OCI-M2 (cell line): ENCODE measurements at regions not wholly inside any gene's neighbourhood (a gene's known extent, or its start where the extent isn't known, plus 50 kb on each side); places are given as distances from the start of the nearest gene placed in this dataset.
"Not testable (repeated sequence)": the region's sequence is repeated elsewhere in the genome, so short reads cannot be mapped to it uniquely, and the experiment has no call there.

Experiments used
- DNase-seq: peaks from one replicate; lab custom pipeline; 2025; ENCODE audit not compliant: unreplicated experiment; lab: John Stamatoyannopoulos, UW

GRCh38 chr3:191644291-191644690 is 183.3 kb downstream of the PYDC2 start:
- no peak for DNase-seq

GRCh38 chr3:191646242-191646641 is 185.3 kb downstream of the PYDC2 start:
- no peak for DNase-seq

GRCh38 chr3:191648787-191649186 is 187.8 kb downstream of the PYDC2 start:
- no peak for DNase-seq

- no peak for DNase-seq
Observed at GRCh38 chr3:191649626-191650025, 188.7 kb downstream of the PYDC2 start.

DNA sequence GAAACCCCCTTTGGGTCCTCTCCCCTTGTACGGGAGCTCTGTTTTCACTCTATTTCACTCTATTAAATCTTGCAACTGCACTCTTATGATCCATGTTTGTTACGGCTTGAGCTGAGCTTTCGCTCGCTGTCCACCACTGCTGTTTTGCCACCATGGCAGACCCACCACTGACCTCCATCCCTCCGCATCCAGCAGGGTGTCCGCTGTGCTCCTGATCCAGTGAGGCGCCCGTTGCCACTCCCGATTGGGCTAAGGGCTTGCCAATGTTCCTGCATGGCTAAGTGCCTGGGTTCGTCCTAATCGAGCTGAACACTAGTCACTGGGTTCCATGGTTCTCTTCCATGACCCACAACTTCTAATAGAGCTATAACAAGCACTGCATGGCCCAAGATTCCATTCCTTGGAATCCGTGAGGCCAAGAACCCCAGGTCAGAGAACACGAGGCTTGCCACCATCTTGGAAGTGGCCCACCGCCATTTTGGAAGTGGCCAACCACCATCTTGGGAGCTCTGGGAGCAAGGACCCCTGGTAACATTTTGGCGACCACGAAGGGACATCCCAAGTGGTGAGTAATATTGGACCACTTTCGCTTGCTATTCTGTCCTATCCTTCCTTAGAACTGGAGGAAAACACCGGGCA is 197.9 kb downstream of the PYDC2 start:
- not testable (repeated sequence) for DNase-seq

GRCh38 chr3:191662150-191662549 is 201.2 kb downstream of the PYDC2 start:
- DNase-seq, result not testable (repeated sequence)

DNA sequence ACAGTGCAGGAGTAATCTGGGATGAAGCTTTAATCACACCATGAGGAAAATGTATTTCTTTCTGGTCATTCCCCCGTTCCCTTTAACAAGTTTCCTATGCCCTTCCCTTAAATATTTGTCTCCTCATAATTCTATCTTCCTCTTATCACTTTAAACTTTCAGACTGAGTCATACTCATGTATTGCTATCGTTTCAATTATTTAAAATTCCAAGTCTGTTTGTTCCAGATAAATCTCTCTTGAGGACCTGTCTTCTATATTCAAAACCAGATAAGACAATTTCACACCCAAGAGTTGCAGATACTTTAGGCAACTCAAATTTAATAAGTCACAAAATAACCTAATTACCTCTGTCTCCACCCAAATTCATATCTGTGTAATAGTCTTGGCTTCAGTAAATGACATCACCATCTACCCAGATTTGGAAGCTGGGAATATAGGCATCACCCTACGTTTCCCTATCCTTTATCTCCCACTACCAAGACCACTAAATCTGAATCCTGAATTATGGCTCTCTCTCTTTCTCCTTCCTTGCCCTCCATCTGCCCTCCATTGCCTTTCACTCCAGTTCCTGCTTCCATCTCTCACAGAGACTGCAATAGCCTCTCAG is 220.1 kb downstream of the PYDC2 start:
- DNase-seq, result no peak

DNA sequence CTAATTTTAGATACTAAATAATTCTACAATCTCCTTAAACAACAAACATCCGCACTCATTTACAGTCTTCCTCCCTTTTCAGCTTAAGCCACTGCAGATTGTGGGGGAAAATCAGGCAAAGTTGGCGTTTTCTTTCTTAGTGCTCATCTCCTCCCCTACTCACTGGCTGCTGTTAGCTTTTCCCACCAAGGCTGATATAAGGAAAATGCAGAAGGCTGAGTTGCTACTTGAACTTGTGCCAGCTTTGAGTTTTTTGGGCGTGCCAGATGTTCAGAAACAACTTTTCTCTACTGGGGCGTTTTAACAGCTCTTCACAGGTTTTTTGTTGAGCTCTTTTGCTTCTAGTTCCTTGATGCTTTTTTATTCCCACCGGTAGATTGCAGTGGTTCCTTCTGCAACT is 222.0 kb downstream of the PYDC2 start:
- DNase-seq, result no peak

DNA sequence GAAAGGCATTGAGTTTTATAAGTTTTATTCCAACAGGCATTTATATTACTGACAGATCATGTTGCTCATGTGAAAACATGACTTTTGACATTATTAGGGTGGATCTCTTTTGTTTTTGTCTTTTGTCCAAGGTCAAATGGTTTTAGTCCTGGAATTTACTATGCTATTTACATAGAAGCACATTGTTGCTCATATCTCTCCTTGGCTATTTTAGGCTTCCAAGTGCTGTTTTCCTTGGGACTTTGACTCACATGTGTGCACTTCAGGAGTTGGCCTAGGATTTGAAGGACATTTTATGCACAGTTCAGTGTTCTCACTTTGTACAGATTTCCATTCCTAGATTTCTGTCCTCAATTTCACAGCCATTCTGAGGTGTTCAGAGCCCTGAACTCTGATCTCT is 225.7 kb downstream of the PYDC2 start:
- DNase-seq, result no peak

DNA sequence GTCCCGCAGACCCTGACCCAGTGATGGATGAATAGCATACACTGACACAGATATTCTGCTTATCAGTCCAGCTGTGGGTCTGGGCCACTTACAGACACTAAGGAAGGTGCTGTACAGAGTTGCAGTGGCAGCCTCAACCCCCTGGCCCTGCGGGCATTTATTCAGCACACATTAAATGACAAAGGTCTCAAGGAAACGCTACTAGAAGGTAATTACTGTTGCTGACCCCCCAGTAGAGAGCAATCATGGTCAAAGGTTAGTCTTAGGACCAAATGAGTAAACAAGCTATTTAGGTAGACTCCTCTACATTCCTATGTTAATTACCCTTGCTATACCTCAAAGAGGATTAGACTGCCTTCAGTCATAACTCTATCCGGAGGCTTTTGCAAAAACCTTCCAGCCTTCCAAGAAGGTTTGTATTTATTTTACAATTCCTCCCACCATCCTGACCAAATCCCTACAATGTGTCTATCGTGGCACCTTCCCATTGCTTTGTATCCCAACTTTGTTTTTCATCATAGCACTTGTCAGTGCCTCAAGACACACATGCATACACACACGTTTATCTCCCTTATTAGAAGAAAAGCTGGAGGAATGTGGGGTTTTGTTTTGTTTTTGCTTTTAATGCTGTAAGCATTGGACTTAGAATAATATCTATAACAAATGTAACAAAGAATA is 227.9 kb downstream of the PYDC2 start:
- no peak for DNase-seq

GRCh38 chr3:191691184-191691583 is 230.2 kb downstream of the PYDC2 start:
- not testable (repeated sequence) for DNase-seq

- DNase-seq, result no peak
Observed at GRCh38 chr3:191695131-191695814, 234.3 kb downstream of the PYDC2 start.

DNA sequence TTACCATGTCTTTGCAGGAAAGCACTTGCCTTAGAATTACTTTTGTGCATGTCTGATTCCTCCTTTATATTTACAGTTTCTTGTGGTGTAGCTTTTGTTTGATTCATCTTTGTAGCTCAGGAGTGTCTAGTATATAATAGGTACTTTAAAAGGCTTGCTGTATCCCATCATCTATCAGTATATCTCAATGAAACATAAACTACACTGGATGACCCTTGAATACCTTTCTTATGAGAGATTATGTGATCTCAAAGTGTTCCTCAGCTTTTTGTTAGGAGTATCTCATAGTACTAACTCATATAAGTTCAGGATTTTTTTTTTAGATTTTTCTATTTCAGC is 234.8 kb downstream of the PYDC2 start:
- DNase-seq, result no peak

- DNase-seq, result no peak
Observed at GRCh38 chr3:191696348-191696747, 235.4 kb downstream of the PYDC2 start.

GRCh38 chr3:191699546-191699945 is 238.6 kb downstream of the PYDC2 start:
- no peak for DNase-seq

DNA sequence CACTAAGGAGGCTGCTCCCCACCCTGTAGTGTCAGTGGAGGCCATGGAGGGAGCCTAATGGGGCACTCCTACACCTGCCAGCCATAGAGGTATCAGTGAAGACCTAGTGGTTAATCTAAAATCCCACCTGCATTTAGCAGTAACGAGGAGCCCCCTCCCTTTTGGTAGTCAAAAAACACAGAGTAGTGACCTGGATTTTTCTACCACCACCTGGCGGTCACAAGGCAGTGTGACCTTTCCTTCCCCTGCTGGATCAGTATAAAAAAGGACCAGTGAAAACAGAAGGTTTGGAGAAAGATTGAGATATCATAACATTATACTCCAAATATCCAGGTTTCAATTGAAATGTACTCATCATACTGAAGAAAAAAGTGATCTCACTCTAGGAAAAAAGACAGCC is 241.2 kb downstream of the PYDC2 start:
- DNase-seq, result no peak

GRCh38 chr3:191707817-191708216 is 246.9 kb downstream of the PYDC2 start:
- DNase-seq, result no peak

- DNase-seq, result no peak
Observed at GRCh38 chr3:191715585-191715984, 254.6 kb downstream of the PYDC2 start.

DNA sequence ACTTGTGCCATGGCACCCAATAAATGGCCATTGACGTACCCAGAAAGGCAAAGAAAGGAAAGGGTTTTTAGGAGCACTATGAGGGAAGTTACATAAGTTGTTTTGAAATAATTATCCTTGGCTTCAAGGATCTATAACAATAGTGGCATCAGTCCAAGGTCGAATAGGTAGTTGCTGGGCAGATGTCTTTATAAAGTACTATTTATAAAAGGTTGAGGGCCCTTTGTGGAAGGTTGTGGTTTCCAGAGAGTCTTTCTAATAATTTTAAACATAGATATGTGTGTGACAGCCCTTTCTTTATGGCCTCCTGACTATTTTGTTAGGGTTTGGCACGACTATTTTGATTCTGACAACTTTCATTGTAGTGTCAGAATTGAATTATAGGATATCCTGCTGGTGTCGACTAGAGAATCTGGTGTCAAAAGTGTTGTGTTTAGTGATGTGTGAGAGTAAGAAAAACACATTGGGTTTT is 260.5 kb downstream of the PYDC2 start:
- DNase-seq, result no peak

- no peak for DNase-seq
Observed at GRCh38 chr3:191721990-191722389, 261.0 kb downstream of the PYDC2 start.

DNA sequence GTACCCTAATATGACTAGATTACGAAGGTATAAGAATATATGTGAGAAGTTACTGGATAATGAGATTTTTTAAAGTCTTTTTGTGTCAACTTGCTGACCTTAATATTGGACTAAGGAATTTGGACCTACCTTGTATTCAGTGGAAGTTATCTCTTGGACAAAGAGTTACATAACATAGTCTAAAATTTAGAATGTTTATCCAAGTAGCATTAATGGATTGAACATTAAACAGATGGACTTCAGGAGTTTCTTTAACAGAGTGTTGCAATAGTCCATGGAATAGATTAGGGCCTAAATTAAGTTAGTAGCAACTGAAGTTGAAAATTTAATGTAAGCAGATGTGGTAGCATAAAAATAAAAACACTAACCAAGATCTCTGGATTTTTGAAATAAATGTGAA is 266.4 kb downstream of the PYDC2 start:
- DNase-seq, result no peak

DNA sequence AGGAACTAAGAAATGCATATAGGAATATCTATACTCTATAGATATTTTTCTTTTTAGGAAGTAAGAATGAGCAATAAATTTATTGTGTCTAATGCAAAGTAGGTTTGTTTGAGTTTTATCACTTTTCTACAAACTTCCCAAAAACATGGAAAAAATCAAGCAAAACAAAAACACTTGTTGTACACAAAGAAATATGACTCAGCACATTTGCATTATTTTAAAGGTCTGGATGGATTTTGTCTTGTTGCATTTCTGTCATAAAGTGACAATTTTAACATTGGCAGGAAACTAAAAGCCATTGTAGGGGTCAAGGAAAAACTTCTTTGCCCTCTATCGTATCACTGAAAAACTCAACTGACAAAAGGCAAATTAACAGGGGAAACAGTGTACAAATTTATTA is 267.2 kb downstream of the PYDC2 start:
- no peak for DNase-seq
